Calu3 (cell line): ENCODE measurements at regions not wholly inside any gene's neighbourhood (a gene's known extent, or its start where the extent isn't known, plus 50 kb on each side); places are given as distances from the start of the nearest gene placed in this dataset.

ENCODE experiments used
- BruUV-seq: library from RNA; stranded (reverse); fragments of 400-500 nt; replicated peaks from 2 replicates; lab custom pipeline; 2021; lab: Mats Ljungman, UMichigan
- CTCF ChIA-PET: fragments of 300-600 bp; sonication (Branson Sonifier 250); formaldehyde crosslinking; loops from one replicate; lab custom pipeline; 2022; ENCODE audit warnings: antibody characterized with exemption; lab: Charles Lee
- DNase-seq: peaks from one replicate; pipeline ENCODE4 v3.0.0; 2022
- H3K27ac Mint-ChIP-seq: one replicate; pipeline ENCODE4 v1.8.0; 2022; ENCODE audit warnings: mixed read lengths; ENCODE audit not compliant: unreplicated experiment
- H3K27me3 Mint-ChIP-seq: one replicate; pipeline ENCODE4 v1.8.0; 2022; ENCODE audit warnings: mixed read lengths; ENCODE audit not compliant: unreplicated experiment
- H3K36me3 Mint-ChIP-seq: one replicate; pipeline ENCODE4 v1.8.0; 2022; ENCODE audit warnings: mild to moderate bottlenecking, moderate library complexity, mixed read lengths; ENCODE audit not compliant: insufficient read depth, unreplicated experiment
- H3K4me1 Mint-ChIP-seq: one replicate; pipeline ENCODE4 v1.8.0; 2022; ENCODE audit warnings: mild to moderate bottlenecking, low read depth, mixed read lengths; ENCODE audit not compliant: unreplicated experiment
- H3K4me3 Mint-ChIP-seq: one replicate; pipeline ENCODE4 v1.8.0; 2022; ENCODE audit warnings: mild to moderate bottlenecking, low read depth, moderate library complexity, mixed read lengths; ENCODE audit not compliant: unreplicated experiment
- H3K9me3 Mint-ChIP-seq: one replicate; pipeline ENCODE4 v1.8.0; 2022; ENCODE audit warnings: low read depth, mixed read lengths; ENCODE audit not compliant: unreplicated experiment
- CTCF ChIP-seq: fragments of 200-600 bp; IDR thresholded peaks from one replicate; pipeline ENCODE4 v1.8.0; 2022; ENCODE audit warnings: antibody characterized with exemption; ENCODE audit not compliant: unreplicated experiment
- intact Hi-C: fragments of 100-400 bp; cut with micrococcal nuclease; formaldehyde crosslinking; loops from one replicate; pipeline ENCODE4 v1.10.0; 2022; ENCODE audit not compliant: unreplicated experiment

- no peak for DNase-seq
- no peaks in the 10 kb centered on the region for H3K36me3 Mint-ChIP-seq
- no peaks in the 10 kb centered on the region for H3K4me1 Mint-ChIP-seq
- no peak overlapping the region for H3K27ac Mint-ChIP-seq
- TF ChIP-seq CTCF, result no peak
- peaks cover under 1% of the 10 kb centered on the region for H3K9me3 Mint-ChIP-seq
- no peak overlapping the region for H3K4me3 Mint-ChIP-seq
- intact Hi-C loops, result no loop called here
- no TSS peak for BruUV-seq
- CTCF ChIA-PET, result no interaction called here
- H3K27me3 Mint-ChIP-seq, result peaks cover 83% of the 10 kb centered on the region
Measured at GRCh38 chr7:157088136-157088535, 50.6 kb upstream of the UBE3C start.
